Esophagus squamous epithelium (tissue), 4 donors: ENCODE measurements at regions not wholly inside any gene's neighbourhood (a gene's known extent, or its start where the extent isn't known, plus 50 kb on each side); places are given as distances from the start of the nearest gene placed in this dataset.

Experiments used
- POLR2A ChIP-seq, 4 donors: fragments of 450-650 bp; IDR thresholded peaks; one replicate each; pipeline ENCODE4 v1.6.1; 2017; ENCODE audit warnings: antibody characterized with exemption in 4 of 4, mild to moderate bottlenecking in 4 of 4, moderate library complexity in 3 of 4
- TF ChIP-seq, protein P1 (sequence below), 6 experiments: fragments of 450-650 bp in 4 of 6; fragments of 200-600 bp in 2 of 6; sonication (generic) in 2 of 6; IDR thresholded peaks; one replicate each; pipeline ENCODE4 v1.5.1; 2016 to 2019; ENCODE audit warnings: antibody characterized with exemption in 6 of 6, mild to moderate bottlenecking in 4 of 6, moderate library complexity in 4 of 6

DNA sequence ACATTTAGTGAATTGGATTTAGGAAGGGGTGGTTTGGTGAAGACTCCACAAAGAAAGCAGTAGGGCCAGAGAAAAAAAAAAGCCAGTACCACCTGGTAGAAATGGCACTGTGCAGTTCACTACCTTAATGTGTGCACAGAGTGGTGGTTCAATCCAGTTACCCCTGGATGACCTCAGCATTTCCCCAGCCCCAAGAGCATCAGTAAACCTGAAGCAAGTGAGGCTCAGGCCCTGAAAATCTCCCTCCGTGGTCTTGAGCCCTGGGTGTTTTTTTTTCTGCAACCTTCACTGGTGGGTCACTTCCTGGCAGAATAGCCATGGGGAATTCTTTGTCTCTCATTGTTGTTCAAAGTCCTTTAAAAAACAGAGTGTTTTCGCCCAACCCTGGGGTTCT lies 202.9 kb downstream of the GADD45G start:
- TF ChIP-seq, protein P1, sequence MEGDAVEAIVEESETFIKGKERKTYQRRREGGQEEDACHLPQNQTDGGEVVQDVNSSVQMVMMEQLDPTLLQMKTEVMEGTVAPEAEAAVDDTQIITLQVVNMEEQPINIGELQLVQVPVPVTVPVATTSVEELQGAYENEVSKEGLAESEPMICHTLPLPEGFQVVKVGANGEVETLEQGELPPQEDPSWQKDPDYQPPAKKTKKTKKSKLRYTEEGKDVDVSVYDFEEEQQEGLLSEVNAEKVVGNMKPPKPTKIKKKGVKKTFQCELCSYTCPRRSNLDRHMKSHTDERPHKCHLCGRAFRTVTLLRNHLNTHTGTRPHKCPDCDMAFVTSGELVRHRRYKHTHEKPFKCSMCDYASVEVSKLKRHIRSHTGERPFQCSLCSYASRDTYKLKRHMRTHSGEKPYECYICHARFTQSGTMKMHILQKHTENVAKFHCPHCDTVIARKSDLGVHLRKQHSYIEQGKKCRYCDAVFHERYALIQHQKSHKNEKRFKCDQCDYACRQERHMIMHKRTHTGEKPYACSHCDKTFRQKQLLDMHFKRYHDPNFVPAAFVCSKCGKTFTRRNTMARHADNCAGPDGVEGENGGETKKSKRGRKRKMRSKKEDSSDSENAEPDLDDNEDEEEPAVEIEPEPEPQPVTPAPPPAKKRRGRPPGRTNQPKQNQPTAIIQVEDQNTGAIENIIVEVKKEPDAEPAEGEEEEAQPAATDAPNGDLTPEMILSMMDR (IDR thresholded peaks at IDR 0.05): no peak
- no peak for TF ChIP-seq POLR2A (IDR thresholded peaks at IDR 0.05)
